IPS DF 6.9 (cell line): ENCODE measurements at regions not wholly inside any gene's neighbourhood (a gene's known extent, or its start where the extent isn't known, plus 50 kb on each side); places are given as distances from the start of the nearest gene placed in this dataset.

Experiments
- DNase-seq: peaks from one replicate; pipeline ENCODE4 v3.0.0-alpha.2; 2013; ENCODE audit warnings: low read depth, low spot score
- H3K27ac ChIP-seq: one replicate; pipeline ENCODE4 v1.5.1; 2013; ENCODE audit warnings: low read length, control low read depth
- H3K27me3 ChIP-seq: 2 replicates; pipeline ENCODE4 v1.6.1; 2013; ENCODE audit warnings: mild to moderate bottlenecking, low read length; ENCODE audit not compliant: control insufficient read depth, insufficient read depth
- H3K36me3 ChIP-seq: 2 replicates; pipeline ENCODE4 v1.6.1; 2013; ENCODE audit warnings: low read length; ENCODE audit not compliant: control insufficient read depth, insufficient read depth
- H3K4me1 ChIP-seq: 2 replicates; pipeline ENCODE4 v1.6.1; 2013; ENCODE audit warnings: low read length; ENCODE audit not compliant: control insufficient read depth, insufficient read depth
- H3K4me3 ChIP-seq: 2 replicates; pipeline ENCODE4 v1.5.1; 2013; ENCODE audit warnings: mild to moderate bottlenecking, low read length
- H3K9me3 ChIP-seq: 2 replicates; pipeline ENCODE4 v1.6.1; 2013; ENCODE audit warnings: low read length, inconsistent platforms; ENCODE audit not compliant: control insufficient read depth, insufficient read depth
- WGBS: extraction: QIAGEN DNeasy Blood & Tissue Kit; methylation state at CpG from one replicate; pipeline ENCODE4 v1.1.7; 2013; ENCODE audit warnings: mixed read lengths, missing lambda C conversion rate; ENCODE audit not compliant: insufficient read length, insufficient coverage; 5-methylcytosine and 5-hydroxymethylcytosine counted together

DNA sequence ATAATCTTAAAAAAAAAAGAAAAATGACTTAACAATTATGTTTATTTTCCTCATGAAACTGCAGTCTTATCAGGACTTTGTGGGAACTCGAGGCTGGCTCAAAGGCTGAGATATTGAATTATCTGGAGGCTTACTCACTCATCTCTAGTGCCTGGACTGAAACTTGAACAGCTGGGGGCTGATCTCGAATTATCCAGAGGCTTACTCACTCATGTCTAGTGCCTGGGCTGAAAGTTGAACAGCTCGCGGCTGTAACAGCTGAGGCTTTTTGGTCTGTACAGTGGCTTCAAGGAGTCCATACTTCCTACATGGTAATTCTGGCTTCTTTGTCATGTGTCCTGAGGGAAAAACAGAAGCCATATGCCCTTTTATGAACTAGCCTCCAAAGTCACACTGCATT, 371.9 kb downstream of the CETN3 start:
- no CpG with 5 or more reads among the region's 4 CpGs for WGBS
- no peaks in the 10 kb centered on the region for H3K27me3 ChIP-seq
- H3K27ac ChIP-seq = no peak overlapping the region
- no peaks in the 10 kb centered on the region for H3K36me3 ChIP-seq
- H3K9me3 ChIP-seq = no peaks in the 10 kb centered on the region
- no peak for DNase-seq
- no peak overlapping the region for H3K4me3 ChIP-seq
- H3K4me1 ChIP-seq = no peaks in the 10 kb centered on the region

DNA sequence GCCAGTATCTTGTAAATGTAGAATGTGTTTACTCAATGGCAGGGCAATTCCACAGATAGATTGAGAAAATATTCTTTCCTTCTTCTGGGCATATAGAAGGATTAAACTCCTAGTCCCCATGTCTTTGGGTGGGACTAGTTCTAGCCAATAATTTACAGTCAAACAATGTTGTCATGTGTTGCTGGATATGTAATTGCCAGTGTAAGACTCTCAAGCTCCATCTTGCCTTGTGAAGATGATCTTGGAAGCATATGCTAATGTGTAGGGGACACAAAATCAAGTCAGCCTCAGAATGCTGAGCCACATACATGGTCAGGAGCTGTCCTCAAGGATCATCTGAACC, 386.9 kb downstream of the CETN3 start:
- Histone ChIP-seq H3K27ac (no peak overlapping the region), H3K27me3 (no peaks in the 10 kb centered on the region), H3K36me3 (no peaks in the 10 kb centered on the region), H3K4me1 (no peaks in the 10 kb centered on the region), H3K4me3 (no peak overlapping the region), H3K9me3 (no peaks in the 10 kb centered on the region)
- no peak for DNase-seq

DNA sequence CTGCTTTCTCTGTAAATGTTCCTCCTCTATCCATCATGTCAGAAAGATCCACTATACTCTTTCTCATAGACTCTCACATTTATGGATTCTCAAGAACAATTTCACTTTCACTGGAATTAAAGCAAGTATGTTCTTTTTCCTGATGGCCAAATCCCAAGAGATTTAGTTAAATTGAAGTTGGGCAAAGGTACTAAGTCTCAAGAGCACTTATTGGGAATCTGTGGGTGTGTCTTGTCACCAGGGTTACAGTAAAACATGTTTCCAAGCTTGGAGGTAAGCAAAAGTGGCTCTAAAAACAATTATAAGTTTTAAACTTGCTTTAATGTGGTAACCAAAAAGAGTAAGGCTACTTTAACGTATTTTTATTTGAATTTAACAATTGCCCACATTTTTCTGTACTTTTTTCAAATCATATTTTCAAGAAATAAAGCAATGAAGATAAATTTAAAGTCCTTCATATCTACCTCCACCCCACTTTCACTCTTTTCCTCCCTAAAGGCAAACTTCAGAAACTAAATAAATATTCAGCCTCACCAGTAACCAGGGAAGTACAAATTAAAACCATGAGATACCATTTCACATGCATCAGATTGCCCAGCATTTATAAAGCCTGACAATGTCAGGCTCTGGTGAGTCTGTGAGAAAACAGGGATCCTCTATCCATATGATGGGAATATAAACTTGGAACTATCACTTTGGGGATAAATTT, 387.4 kb downstream of the CETN3 start:
- no CpG with 5 or more reads among the region's 1 CpG for WGBS
- no peak for DNase-seq
- Histone ChIP-seq H3K36me3 (no peaks in the 10 kb centered on the region), H3K27ac (no peak overlapping the region), H3K27me3 (no peaks in the 10 kb centered on the region), H3K4me1 (no peaks in the 10 kb centered on the region), H3K9me3 (no peaks in the 10 kb centered on the region), H3K4me3 (no peak overlapping the region)

DNA sequence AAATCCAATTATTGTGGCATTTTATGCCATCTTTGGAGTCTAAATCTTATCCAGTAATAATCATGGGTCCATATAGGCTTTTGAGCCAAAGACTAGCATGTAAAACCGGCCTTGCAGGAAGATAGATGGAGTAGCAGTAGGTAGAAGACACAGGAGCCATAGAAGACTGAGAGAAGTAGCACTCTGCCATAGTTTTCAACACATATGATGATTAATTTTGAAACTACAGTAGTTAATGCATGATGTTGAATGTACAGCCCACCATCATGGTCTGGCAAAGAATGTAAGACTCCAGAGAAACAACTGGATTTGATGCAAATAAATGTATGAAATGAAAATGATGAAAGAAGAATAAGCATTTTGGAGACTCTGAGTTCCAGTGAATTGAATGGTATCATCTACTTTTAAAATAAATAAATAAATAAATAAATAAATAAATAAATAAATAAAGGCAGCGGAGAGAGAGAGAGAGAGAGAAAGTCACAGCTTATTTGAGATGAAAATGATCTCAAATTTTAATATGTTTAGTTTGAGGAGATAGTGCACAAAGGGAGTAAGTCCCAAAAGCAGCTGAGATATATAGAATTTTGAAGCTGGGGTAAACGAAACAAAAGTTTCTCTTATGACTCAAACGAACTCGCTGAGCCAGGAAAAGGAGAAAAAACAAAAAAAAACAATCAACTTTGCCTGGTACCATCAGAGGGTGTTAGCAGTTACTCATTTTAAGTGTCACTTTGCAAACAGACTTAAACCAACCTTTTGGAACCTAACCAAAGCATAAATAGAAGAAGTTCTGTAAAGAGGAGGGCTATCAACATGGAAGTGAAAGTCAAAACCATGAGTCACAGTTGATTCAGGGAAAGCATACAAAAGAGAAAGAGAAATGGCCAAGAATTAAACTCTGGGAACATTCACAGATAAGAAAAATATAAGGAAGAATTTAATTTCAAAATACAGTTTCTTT, 388.7 kb downstream of the CETN3 start:
- no peaks in the 10 kb centered on the region for H3K36me3 ChIP-seq
- no peak overlapping the region for H3K27ac ChIP-seq
- H3K27me3 ChIP-seq = no peaks in the 10 kb centered on the region
- WGBS = no CpG with 5 or more reads among the region's 5 CpGs
- H3K4me3 ChIP-seq = no peak overlapping the region
- no peaks in the 10 kb centered on the region for H3K9me3 ChIP-seq
- DNase-seq = no peak
- no peaks in the 10 kb centered on the region for H3K4me1 ChIP-seq

DNA sequence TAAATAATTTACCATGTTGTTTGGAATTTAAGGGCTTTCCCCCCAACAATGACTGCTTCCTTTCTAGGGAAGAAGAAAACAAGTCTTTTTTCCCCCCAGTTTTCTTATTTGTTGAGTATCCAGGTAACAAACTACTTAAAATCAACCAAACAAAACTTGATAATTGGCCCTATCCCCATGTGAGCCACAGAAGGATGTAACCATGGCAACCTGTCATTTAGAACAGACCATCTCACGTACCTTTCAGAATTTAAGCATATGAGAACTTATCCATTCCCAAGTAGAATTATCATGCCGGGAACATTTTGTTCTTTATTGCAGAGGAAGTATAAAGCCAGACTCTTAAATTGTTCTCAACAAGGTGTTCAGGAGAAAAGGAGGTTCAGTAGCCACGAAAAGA, 392.3 kb downstream of the CETN3 start:
- WGBS = no CpG with 5 or more reads among the region's 3 CpGs
- Histone ChIP-seq H3K27ac (no peak overlapping the region), H3K36me3 (no peaks in the 10 kb centered on the region), H3K4me1 (no peaks in the 10 kb centered on the region), H3K9me3 (no peaks in the 10 kb centered on the region), H3K4me3 (no peak overlapping the region), H3K27me3 (no peaks in the 10 kb centered on the region)
- DNase-seq = no peak

DNA sequence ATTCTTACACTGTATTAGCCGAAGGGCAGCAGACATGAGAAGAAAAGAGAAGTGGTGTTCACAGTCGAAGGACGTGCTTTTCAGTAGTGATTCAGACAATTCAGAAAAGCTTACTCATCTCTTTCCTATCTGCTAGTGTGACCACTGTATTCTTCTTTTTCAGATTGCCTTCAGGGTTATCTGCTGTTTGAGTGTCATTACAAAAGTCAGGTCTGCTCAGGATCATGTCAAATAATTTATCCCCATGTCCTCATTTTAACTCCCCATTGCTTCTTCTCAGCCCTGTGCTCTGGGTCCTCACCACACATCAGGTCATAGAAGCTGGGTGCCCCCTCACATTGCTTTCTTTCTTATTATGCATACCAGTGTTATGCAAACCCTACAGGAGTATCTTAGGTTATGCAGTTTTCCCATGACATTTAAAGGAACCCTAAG, 394.0 kb downstream of the CETN3 start:
- no peaks in the 10 kb centered on the region for H3K4me1 ChIP-seq
- no peak overlapping the region for H3K4me3 ChIP-seq
- H3K9me3 ChIP-seq = no peaks in the 10 kb centered on the region
- no CpG with 5 or more reads among the region's 3 CpGs for WGBS
- H3K27ac ChIP-seq = no peak overlapping the region
- H3K36me3 ChIP-seq = no peaks in the 10 kb centered on the region
- H3K27me3 ChIP-seq = no peaks in the 10 kb centered on the region
- DNase-seq = no peak

DNA sequence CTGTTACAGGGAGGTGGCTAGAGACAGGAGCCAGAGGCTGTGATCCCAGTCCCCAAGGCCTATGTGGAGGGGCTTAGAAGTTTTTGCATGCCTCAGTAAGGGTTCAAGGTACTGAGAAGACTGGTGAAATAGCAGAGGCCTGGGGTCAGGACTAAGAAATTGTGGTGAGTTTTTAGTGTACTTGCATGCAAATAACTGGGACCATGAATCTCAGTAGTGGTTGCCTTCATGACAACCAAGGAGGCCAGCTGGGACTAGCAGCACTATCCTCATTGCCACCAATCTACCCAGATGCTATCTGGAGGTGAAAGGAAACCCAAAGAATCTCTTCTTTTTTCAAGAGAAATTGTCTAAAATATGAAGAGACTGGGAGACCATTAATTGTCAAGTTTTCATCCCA, 395.1 kb downstream of the CETN3 start:
- DNase-seq = no peak
- no peaks in the 10 kb centered on the region for H3K4me1 ChIP-seq
- no peaks in the 10 kb centered on the region for H3K36me3 ChIP-seq

GRCh38 chr5:90000351-90000750, 409.2 kb downstream of the CETN3 start:
- H3K9me3 ChIP-seq = no peaks in the 10 kb centered on the region
- no peak overlapping the region for H3K27ac ChIP-seq
- H3K27me3 ChIP-seq = no peaks in the 10 kb centered on the region
- no peaks in the 10 kb centered on the region for H3K36me3 ChIP-seq
- DNase-seq = no peak
- H3K4me1 ChIP-seq = no peaks in the 10 kb centered on the region
- no CpG with 5 or more reads among the region's 2 CpGs for WGBS
- H3K4me3 ChIP-seq = no peak overlapping the region

More for the DNA sequence above, 395.1 kb downstream of the CETN3 start:
- Histone ChIP-seq H3K9me3 (no peaks in the 10 kb centered on the region), H3K4me3 (no peak overlapping the region), H3K27me3 (no peaks in the 10 kb centered on the region), H3K27ac (no peak overlapping the region)

- Histone ChIP-seq H3K27me3 (no peaks in the 10 kb centered on the region), H3K36me3 (no peaks in the 10 kb centered on the region), H3K9me3 (no peaks in the 10 kb centered on the region), H3K4me1 (no peaks in the 10 kb centered on the region), H3K27ac (no peak overlapping the region), H3K4me3 (no peak overlapping the region)
- DNase-seq = no peak
- no CpG with 5 or more reads among the region's 3 CpGs for WGBS
These were observed 410.8 kb downstream of the CETN3 start for GRCh38 chr5:89998519-89999305.

- Histone ChIP-seq H3K27me3 (no peaks in the 10 kb centered on the region), H3K4me1 (no peaks in the 10 kb centered on the region), H3K36me3 (no peaks in the 10 kb centered on the region), H3K27ac (no peak overlapping the region), H3K4me3 (no peak overlapping the region), H3K9me3 (no peaks in the 10 kb centered on the region)
- DNase-seq = no peak
- no CpG with 5 or more reads among the region's 5 CpGs for WGBS
These were observed 412.7 kb downstream of the CETN3 start for GRCh38 chr5:89996890-89997289.
